SK-N-MC (cell line): ENCODE measurements at regions not wholly inside any gene's neighbourhood (a gene's known extent, or its start where the extent isn't known, plus 50 kb on each side); places are given as distances from the start of the nearest gene placed in this dataset.

Source experiments
- DNase-seq: peaks from one replicate; pipeline ENCODE4 v3.0.0-alpha.2; 2011; ENCODE audit warnings: low read depth, low spot score
- H3K27ac ChIP-seq: fragments of 200-600 bp; sonication (generic); 2 replicates; pipeline ENCODE4 v1.5.1; 2016; ENCODE audit warnings: mixed run types
- H3K36me3 ChIP-seq: fragments of 200-600 bp; sonication (generic); 2 replicates; pipeline ENCODE4 v1.6.1; 2017; ENCODE audit warnings: antibody characterized with exemption, low read length, mixed read lengths; ENCODE audit not compliant: insufficient read depth
- H3K4me3 ChIP-seq: fragments of 200-600 bp; sonication (generic); 2 replicates; pipeline ENCODE4 v1.5.1; 2016
- H3K9ac ChIP-seq: fragments of 200-600 bp; sonication (generic); 2 replicates; pipeline ENCODE4 v1.8.0; 2017; ENCODE audit warnings: mixed run types, mixed read lengths; ENCODE audit not compliant: insufficient read length
- H3K9me3 ChIP-seq: fragments of 200-600 bp; sonication (generic); 2 replicates; pipeline ENCODE4 v1.6.1; 2017; ENCODE audit warnings: low read depth, mild to moderate bottlenecking, antibody characterized with exemption, low read length, moderate library complexity, mixed read lengths
- EZH2 ChIP-seq: fragments of 200-600 bp; sonication (generic); IDR thresholded peaks from one replicate; pipeline ENCODE4 v1.6.1; 2017; ENCODE audit warnings: antibody characterized with exemption
- FOXP2 ChIP-seq: optimal IDR thresholded peaks from 2 replicates; pipeline ENCODE3; 2011; ENCODE audit warnings: mild to moderate bottlenecking, moderate library complexity; ENCODE audit not compliant: insufficient read depth; ENCODE audit errors: extremely low read length, control extremely low read depth
- POLR2AphosphoS5 ChIP-seq: IDR thresholded peaks from 2 replicates; pipeline ENCODE4 v1.6.1; 2012; ENCODE audit warnings: mild to moderate bottlenecking, low read depth, low read length, borderline replicate concordance

GRCh38 chr9:28922891-28923290, 1349.6 kb upstream of the C9orf72 start:
- Histone ChIP-seq H3K9me3 (no peaks in the 10 kb centered on the region), H3K36me3 (no peaks in the 10 kb centered on the region), H3K9ac (no peak overlapping the region), H3K4me3 (no peak overlapping the region), H3K27ac (no peak overlapping the region)
- TF ChIP-seq EZH2: no peak
- DNase-seq: no peak

GRCh38 chr9:28923351-28923750, 1350.1 kb upstream of the C9orf72 start:
- no peak for DNase-seq

GRCh38 chr9:28925157-28925556, 1351.9 kb upstream of the C9orf72 start:
- no peak overlapping the region for H3K27ac ChIP-seq
- H3K9ac ChIP-seq: no peak overlapping the region
- TF ChIP-seq FOXP2: no peak
- TF ChIP-seq POLR2AphosphoS5: no peak
- TF ChIP-seq EZH2: no peak
- H3K4me3 ChIP-seq: no peak overlapping the region
- H3K9me3 ChIP-seq: no peaks in the 10 kb centered on the region
- no peak for DNase-seq
- no peaks in the 10 kb centered on the region for H3K36me3 ChIP-seq

More at GRCh38 chr9:28923351-28923750, 1350.1 kb upstream of the C9orf72 start:
- Histone ChIP-seq H3K9me3 (no peaks in the 10 kb centered on the region), H3K36me3 (no peaks in the 10 kb centered on the region), H3K27ac (no peak overlapping the region), H3K9ac (no peak overlapping the region), H3K4me3 (no peak overlapping the region)
- TF ChIP-seq POLR2AphosphoS5: no peak
- TF ChIP-seq FOXP2: no peak
- TF ChIP-seq EZH2: no peak

- Histone ChIP-seq H3K36me3 (no peaks in the 10 kb centered on the region), H3K9ac (no peak overlapping the region), H3K4me3 (no peak overlapping the region), H3K27ac (no peak overlapping the region), H3K9me3 (no peaks in the 10 kb centered on the region)
- DNase-seq: no peak
- no peak for TF ChIP-seq FOXP2
- TF ChIP-seq POLR2AphosphoS5: no peak
- TF ChIP-seq EZH2: no peak
Measured at GRCh38 chr9:28926306-28926705, 1353.0 kb upstream of the C9orf72 start.

- Histone ChIP-seq H3K9ac (no peak overlapping the region), H3K9me3 (no peaks in the 10 kb centered on the region), H3K4me3 (no peak overlapping the region), H3K36me3 (no peaks in the 10 kb centered on the region), H3K27ac (no peak overlapping the region)
- no peak for DNase-seq
- TF ChIP-seq POLR2AphosphoS5 (no peak), EZH2 (no peak), FOXP2 (no peak)
Measured at GRCh38 chr9:28927691-28928090, 1354.4 kb upstream of the C9orf72 start.

GRCh38 chr9:28929433-28929832, 1356.2 kb upstream of the C9orf72 start:
- Histone ChIP-seq H3K9ac (no peak overlapping the region), H3K27ac (no peak overlapping the region), H3K4me3 (no peak overlapping the region), H3K9me3 (no peaks in the 10 kb centered on the region), H3K36me3 (no peaks in the 10 kb centered on the region)
- TF ChIP-seq POLR2AphosphoS5: no peak
- no peak for DNase-seq

- TF ChIP-seq POLR2AphosphoS5: no peak
- no peak for TF ChIP-seq EZH2
- DNase-seq: no peak
- no peaks in the 10 kb centered on the region for H3K36me3 ChIP-seq
- no peak overlapping the region for H3K27ac ChIP-seq
- no peak overlapping the region for H3K4me3 ChIP-seq
- H3K9me3 ChIP-seq: no peaks in the 10 kb centered on the region
- no peak overlapping the region for H3K9ac ChIP-seq
Measured at GRCh38 chr9:28930766-28931165, 1357.5 kb upstream of the C9orf72 start.

- TF ChIP-seq EZH2: no peak
- TF ChIP-seq POLR2AphosphoS5: no peak
- no peak for TF ChIP-seq FOXP2
- Histone ChIP-seq H3K9ac (no peak overlapping the region), H3K9me3 (no peaks in the 10 kb centered on the region), H3K36me3 (no peaks in the 10 kb centered on the region), H3K4me3 (no peak overlapping the region), H3K27ac (no peak overlapping the region)
- no peak for DNase-seq
Measured at GRCh38 chr9:28934111-28934510, 1360.8 kb upstream of the C9orf72 start.

GRCh38 chr9:28938981-28939380, 1365.7 kb upstream of the C9orf72 start:
- no peak overlapping the region for H3K4me3 ChIP-seq
- no peaks in the 10 kb centered on the region for H3K36me3 ChIP-seq
- DNase-seq: no peak
- H3K27ac ChIP-seq: no peak overlapping the region
- TF ChIP-seq POLR2AphosphoS5 (no peak), EZH2 (no peak), FOXP2 (no peak)
- no peaks in the 10 kb centered on the region for H3K9me3 ChIP-seq
- H3K9ac ChIP-seq: no peak overlapping the region

- DNase-seq: no peak
- Histone ChIP-seq H3K9ac (no peak overlapping the region), H3K36me3 (no peaks in the 10 kb centered on the region), H3K9me3 (no peaks in the 10 kb centered on the region), H3K4me3 (no peak overlapping the region), H3K27ac (no peak overlapping the region)
- TF ChIP-seq POLR2AphosphoS5 (no peak), FOXP2 (no peak), EZH2 (no peak)
Measured at GRCh38 chr9:28941856-28942255, 1368.6 kb upstream of the C9orf72 start.
